Panc1 (cell line): ENCODE measurements at regions not wholly inside any gene's neighbourhood (a gene's known extent, or its start where the extent isn't known, plus 50 kb on each side); places are given as distances from the start of the nearest gene placed in this dataset.

Experiments
- CTCF ChIP-seq: fragments of 450-650 bp; IDR thresholded peaks from 2 replicates; pipeline ENCODE4 v1.5.1; 2017; ENCODE audit warnings: mild to moderate bottlenecking
- POLR2AphosphoS5 ChIP-seq: IDR thresholded peaks from 2 replicates; pipeline ENCODE4 v1.6.1; 2012; ENCODE audit warnings: mild to moderate bottlenecking, low read depth, low read length, moderate library complexity
- REST ChIP-seq, 2 experiments: IDR thresholded peaks; 2 replicates each; pipeline ENCODE4 v1.6.1; 2011 to 2012; ENCODE audit warnings: low read depth in 2 of 2, control low read depth in 1 of 2, low read length in 1 of 2, mild to moderate bottlenecking in 1 of 2, moderate library complexity in 1 of 2; ENCODE audit not compliant: insufficient read depth in 1 of 2
- SIN3A ChIP-seq: IDR thresholded peaks from 2 replicates; pipeline ENCODE4 v1.6.1; 2012; ENCODE audit warnings: low read depth, mild to moderate bottlenecking, low read length, moderate library complexity, borderline replicate concordance; ENCODE audit not compliant: insufficient read depth
- TCF7L2 ChIP-seq: IDR thresholded peaks from 2 replicates; pipeline ENCODE4 v1.6.1; 2011; ENCODE audit warnings: mild to moderate bottlenecking, low read depth, low read length, inconsistent platforms

GRCh38 chr14:55760789-55761566, 181.0 kb downstream of the KTN1 start:
- TF ChIP-seq CTCF (no peak), TCF7L2 (no peak), POLR2AphosphoS5 (no peak), REST (IDR thresholded peaks at IDR 0.05; ENCODE audit: insufficient read depth in 1 of 2, low read depth in 2 of 2, low read length in 1 of 2) (no peak), SIN3A (no peak)
